Calu3 (cell line): ENCODE measurements at regions not wholly inside any gene's neighbourhood (a gene's known extent, or its start where the extent isn't known, plus 50 kb on each side); places are given as distances from the start of the nearest gene placed in this dataset.
A peak's percentile ranks its signal among the peaks of the same experiment; 100 is the strongest.

Experiments used
- BruUV-seq: library from RNA; stranded (reverse); fragments of 400-500 nt; replicated peaks from 2 replicates; lab custom pipeline; 2021; lab: Mats Ljungman, UMichigan
- CTCF ChIA-PET: fragments of 300-600 bp; sonication (Branson Sonifier 250); formaldehyde crosslinking; loops from one replicate; lab custom pipeline; 2022; ENCODE audit warnings: antibody characterized with exemption; lab: Charles Lee
- DNase-seq: peaks from one replicate; pipeline ENCODE4 v3.0.0; 2022
- H3K27ac Mint-ChIP-seq: one replicate; pipeline ENCODE4 v1.8.0; 2022; ENCODE audit warnings: mixed read lengths; ENCODE audit not compliant: unreplicated experiment
- H3K27me3 Mint-ChIP-seq: one replicate; pipeline ENCODE4 v1.8.0; 2022; ENCODE audit warnings: mixed read lengths; ENCODE audit not compliant: unreplicated experiment
- H3K36me3 Mint-ChIP-seq: one replicate; pipeline ENCODE4 v1.8.0; 2022; ENCODE audit warnings: mild to moderate bottlenecking, moderate library complexity, mixed read lengths; ENCODE audit not compliant: insufficient read depth, unreplicated experiment
- H3K4me1 Mint-ChIP-seq: one replicate; pipeline ENCODE4 v1.8.0; 2022; ENCODE audit warnings: mild to moderate bottlenecking, low read depth, mixed read lengths; ENCODE audit not compliant: unreplicated experiment
- H3K4me3 Mint-ChIP-seq: one replicate; pipeline ENCODE4 v1.8.0; 2022; ENCODE audit warnings: mild to moderate bottlenecking, low read depth, moderate library complexity, mixed read lengths; ENCODE audit not compliant: unreplicated experiment
- H3K9me3 Mint-ChIP-seq: one replicate; pipeline ENCODE4 v1.8.0; 2022; ENCODE audit warnings: low read depth, mixed read lengths; ENCODE audit not compliant: unreplicated experiment
- intact Hi-C: fragments of 100-400 bp; cut with micrococcal nuclease; formaldehyde crosslinking; loops from one replicate; pipeline ENCODE4 v1.10.0; 2022; ENCODE audit not compliant: unreplicated experiment
- TF ChIP-seq, protein P1 (sequence below): fragments of 200-600 bp; IDR thresholded peaks from one replicate; pipeline ENCODE4 v1.8.0; 2022; ENCODE audit warnings: antibody characterized with exemption; ENCODE audit not compliant: unreplicated experiment

DNA sequence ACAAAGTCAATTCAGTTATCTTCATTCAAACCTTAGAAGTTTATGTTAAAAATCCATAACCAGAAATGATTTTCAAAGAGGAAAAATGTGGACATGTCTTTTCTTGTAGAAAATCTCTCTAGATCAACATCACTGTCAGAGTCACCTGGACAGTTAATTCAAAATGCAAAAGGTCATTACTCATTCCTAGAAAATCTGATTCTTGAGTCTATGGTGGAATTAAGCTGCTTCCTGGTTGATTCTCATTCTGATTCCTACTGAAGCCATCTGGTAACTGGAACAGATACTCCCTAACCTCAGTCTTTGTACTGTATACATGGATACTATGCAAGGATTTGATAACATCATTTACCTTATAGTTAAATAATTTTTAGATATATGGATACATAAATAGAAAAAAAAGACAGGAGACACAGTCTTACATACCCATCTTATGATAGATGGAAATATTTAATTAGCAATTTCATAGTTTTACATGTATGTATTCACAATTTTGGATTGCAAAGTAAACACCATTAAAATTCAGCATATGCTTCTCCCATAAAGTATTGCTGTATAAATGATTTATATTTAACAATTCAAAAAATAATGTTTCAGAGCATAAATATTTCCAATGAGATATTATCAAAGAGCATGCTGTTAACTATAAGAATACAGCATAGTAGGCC is 693.2 kb upstream of the CCDC54 start:
- Mint-ChIP-seq H3K4me3 (no peak overlapping the region), H3K9me3 (no peaks in the 10 kb centered on the region), H3K36me3 (no peaks in the 10 kb centered on the region), H3K27ac (no peak overlapping the region), H3K27me3 (no peaks in the 10 kb centered on the region), H3K4me1 (peaks cover 7% of the 10 kb centered on the region)
- CTCF ChIA-PET, result interaction anchor here (0.7 kb wide), 2 partner anchors 170 to 1078 kb away, joined by 4 to 5 read pairs; no protein-coding TSS in a partner anchor
- BruUV-seq, result no TSS peak
- TF ChIP-seq, protein P1, sequence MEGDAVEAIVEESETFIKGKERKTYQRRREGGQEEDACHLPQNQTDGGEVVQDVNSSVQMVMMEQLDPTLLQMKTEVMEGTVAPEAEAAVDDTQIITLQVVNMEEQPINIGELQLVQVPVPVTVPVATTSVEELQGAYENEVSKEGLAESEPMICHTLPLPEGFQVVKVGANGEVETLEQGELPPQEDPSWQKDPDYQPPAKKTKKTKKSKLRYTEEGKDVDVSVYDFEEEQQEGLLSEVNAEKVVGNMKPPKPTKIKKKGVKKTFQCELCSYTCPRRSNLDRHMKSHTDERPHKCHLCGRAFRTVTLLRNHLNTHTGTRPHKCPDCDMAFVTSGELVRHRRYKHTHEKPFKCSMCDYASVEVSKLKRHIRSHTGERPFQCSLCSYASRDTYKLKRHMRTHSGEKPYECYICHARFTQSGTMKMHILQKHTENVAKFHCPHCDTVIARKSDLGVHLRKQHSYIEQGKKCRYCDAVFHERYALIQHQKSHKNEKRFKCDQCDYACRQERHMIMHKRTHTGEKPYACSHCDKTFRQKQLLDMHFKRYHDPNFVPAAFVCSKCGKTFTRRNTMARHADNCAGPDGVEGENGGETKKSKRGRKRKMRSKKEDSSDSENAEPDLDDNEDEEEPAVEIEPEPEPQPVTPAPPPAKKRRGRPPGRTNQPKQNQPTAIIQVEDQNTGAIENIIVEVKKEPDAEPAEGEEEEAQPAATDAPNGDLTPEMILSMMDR, result no peak
- intact Hi-C loops, result no loop called here
- no peak for DNase-seq

DNA sequence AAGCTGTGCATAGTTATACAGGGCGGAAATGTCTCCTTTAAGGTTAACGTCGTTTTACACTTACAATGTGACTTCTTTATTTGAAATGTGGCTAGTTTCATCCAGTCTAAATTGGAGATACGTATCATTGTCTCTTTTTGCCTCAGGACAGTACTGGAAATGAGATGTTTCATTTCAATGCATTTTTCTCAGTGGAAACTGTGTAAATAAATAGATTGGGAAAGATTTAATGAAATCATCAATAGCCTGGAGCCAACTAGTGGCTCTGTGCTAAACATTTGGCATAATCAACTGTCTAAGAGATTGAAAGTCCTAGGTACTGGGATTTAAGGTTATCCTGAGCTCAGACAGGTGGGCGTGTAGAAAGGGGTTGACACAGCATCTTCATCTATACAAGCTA is 691.5 kb upstream of the CCDC54 start:
- no peaks in the 10 kb centered on the region for H3K27me3 Mint-ChIP-seq
- no peak for DNase-seq
- TF ChIP-seq, protein P1, result no peak
- no peak overlapping the region for H3K27ac Mint-ChIP-seq
- intact Hi-C loops, result no loop called here
- no peaks in the 10 kb centered on the region for H3K9me3 Mint-ChIP-seq
- no TSS peak for BruUV-seq
- CTCF ChIA-PET, result no interaction called here
- no peaks in the 10 kb centered on the region for H3K36me3 Mint-ChIP-seq
- peaks cover 7% of the 10 kb centered on the region for H3K4me1 Mint-ChIP-seq
- H3K4me3 Mint-ChIP-seq, result no peak overlapping the region

DNA sequence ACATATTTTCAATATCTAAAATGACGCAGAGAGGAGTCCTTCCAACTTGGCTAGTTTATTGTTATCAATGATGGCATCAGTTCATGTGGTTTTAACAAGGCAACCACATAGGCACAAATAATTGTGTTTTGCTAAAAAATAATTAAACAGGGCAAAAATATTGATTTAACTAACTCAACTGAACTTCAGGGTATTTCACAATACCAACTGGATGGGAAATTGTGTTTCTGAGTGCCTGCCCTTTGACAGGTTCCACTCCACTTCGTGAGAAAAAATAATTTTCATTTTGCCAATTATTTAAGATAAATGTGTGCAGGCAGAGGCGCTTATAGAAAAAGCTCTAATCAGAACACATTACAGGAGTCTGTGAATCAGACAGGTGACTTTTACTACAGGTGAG is 689.3 kb upstream of the CCDC54 start:
- Mint-ChIP-seq H3K36me3 (no peaks in the 10 kb centered on the region), H3K4me1 (peaks cover 7% of the 10 kb centered on the region), H3K27me3 (no peaks in the 10 kb centered on the region), H3K9me3 (no peaks in the 10 kb centered on the region), H3K27ac (no peak overlapping the region), H3K4me3 (no peak overlapping the region)
- intact Hi-C loops, result no loop called here
- no peak for DNase-seq
- TF ChIP-seq, protein P1, result no peak
- no TSS peak for BruUV-seq
- CTCF ChIA-PET, result interaction anchor here (0.7 to 0.9 kb wide), 2 partner anchors 44 to 78 kb away, joined by 3 to 5 read pairs; no protein-coding TSS in a partner anchor

DNA sequence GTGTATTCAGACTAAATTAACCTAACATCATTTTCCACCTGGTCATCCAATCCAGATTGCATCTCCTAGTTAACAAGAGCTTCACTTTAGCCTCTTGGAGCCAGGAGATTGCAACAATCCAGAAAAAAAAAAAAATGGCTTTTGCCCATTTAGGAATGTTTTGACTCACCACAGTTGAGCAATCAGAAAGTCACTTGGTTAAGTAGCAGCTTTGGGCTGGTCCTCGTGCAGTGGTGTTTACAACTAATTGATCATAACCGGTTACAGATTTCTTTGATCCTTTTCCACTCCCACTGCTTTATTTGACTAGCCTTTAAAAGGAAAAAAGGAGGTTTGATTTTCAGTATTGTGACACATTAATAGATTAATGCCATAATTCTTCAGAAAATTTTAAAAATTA is 688.8 kb upstream of the CCDC54 start:
- H3K27me3 Mint-ChIP-seq, result no peaks in the 10 kb centered on the region
- no TSS peak for BruUV-seq
- no peak overlapping the region for H3K4me3 Mint-ChIP-seq
- CTCF ChIA-PET, result interaction anchor here (0.7 to 0.9 kb wide), 2 partner anchors 43 to 77 kb away, joined by 3 to 5 read pairs; no protein-coding TSS in a partner anchor
- H3K4me1 Mint-ChIP-seq, result peaks cover 7% of the 10 kb centered on the region
- no peaks in the 10 kb centered on the region for H3K9me3 Mint-ChIP-seq
- intact Hi-C loops, result no loop called here
- DNase-seq, result peak; percentile 36
- H3K36me3 Mint-ChIP-seq, result no peaks in the 10 kb centered on the region
- TF ChIP-seq, protein P1, result no peak
- H3K27ac Mint-ChIP-seq, result no peak overlapping the region
